Bronchial epithelial cell (primary cell): ENCODE measurements at regions not wholly inside any gene's neighbourhood (a gene's known extent, or its start where the extent isn't known, plus 50 kb on each side); places are given as distances from the start of the nearest gene placed in this dataset.
A peak's percentile ranks its signal among the peaks of the same experiment; 100 is the strongest.

ENCODE experiments used
- DNase-seq: peaks from one replicate; pipeline ENCODE4 v3.0.0-alpha.2; 2010; ENCODE audit warnings: low read depth
- FAIRE-seq: peaks from 2 replicates; lab custom pipeline; 2011; peaks lifted over from hg19 to GRCh38; lab: Jason Lieb, UNC
- H3K27me3 ChIP-seq: 2 replicates; pipeline ENCODE4 v1.5.1; 2011; ENCODE audit warnings: low read length; ENCODE audit not compliant: control insufficient read depth, insufficient read depth
- H3K36me3 ChIP-seq: 2 replicates; pipeline ENCODE4 v1.5.1; 2011; ENCODE audit warnings: low read length; ENCODE audit not compliant: control insufficient read depth, insufficient read depth
- H3K4me3 ChIP-seq: 2 replicates; pipeline ENCODE4 v1.5.1; 2011; ENCODE audit warnings: mild to moderate bottlenecking, low read depth, low read length, control low read depth
- TF ChIP-seq, protein P1 (sequence below): IDR thresholded peaks from 2 replicates; pipeline ENCODE4 v1.5.1; 2011; ENCODE audit warnings: mild to moderate bottlenecking, moderate library complexity, low read length, control low read depth, inconsistent platforms; ENCODE audit not compliant: insufficient read depth, severe bottlenecking

DNA sequence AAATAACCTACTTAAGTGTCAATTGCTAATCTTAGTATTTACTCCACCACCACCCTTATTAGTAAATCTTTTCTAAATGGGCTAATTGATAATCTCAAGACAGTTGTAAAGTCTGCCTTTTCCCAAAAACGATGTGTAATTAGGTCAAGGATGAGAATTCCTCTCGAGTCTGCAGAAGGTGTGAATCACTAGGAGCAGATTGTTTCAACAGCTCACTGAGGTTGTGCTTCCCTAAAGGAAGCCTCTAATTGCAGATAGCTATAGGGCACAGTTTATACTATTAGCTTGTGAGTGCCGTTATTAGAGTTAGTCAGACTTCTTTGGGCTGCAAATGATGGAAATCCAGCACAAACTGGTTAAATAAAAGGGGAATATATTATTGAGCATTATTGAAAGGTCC, 84.9 kb downstream of the C11orf91 start:
- no peak for FAIRE-seq
- no peak overlapping the region for H3K4me3 ChIP-seq
- no peaks in the 10 kb centered on the region for H3K27me3 ChIP-seq
- TF ChIP-seq, protein P1, sequence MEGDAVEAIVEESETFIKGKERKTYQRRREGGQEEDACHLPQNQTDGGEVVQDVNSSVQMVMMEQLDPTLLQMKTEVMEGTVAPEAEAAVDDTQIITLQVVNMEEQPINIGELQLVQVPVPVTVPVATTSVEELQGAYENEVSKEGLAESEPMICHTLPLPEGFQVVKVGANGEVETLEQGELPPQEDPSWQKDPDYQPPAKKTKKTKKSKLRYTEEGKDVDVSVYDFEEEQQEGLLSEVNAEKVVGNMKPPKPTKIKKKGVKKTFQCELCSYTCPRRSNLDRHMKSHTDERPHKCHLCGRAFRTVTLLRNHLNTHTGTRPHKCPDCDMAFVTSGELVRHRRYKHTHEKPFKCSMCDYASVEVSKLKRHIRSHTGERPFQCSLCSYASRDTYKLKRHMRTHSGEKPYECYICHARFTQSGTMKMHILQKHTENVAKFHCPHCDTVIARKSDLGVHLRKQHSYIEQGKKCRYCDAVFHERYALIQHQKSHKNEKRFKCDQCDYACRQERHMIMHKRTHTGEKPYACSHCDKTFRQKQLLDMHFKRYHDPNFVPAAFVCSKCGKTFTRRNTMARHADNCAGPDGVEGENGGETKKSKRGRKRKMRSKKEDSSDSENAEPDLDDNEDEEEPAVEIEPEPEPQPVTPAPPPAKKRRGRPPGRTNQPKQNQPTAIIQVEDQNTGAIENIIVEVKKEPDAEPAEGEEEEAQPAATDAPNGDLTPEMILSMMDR = no peak
- H3K36me3 ChIP-seq = no peaks in the 10 kb centered on the region
- peak; percentile 79 for DNase-seq

DNA sequence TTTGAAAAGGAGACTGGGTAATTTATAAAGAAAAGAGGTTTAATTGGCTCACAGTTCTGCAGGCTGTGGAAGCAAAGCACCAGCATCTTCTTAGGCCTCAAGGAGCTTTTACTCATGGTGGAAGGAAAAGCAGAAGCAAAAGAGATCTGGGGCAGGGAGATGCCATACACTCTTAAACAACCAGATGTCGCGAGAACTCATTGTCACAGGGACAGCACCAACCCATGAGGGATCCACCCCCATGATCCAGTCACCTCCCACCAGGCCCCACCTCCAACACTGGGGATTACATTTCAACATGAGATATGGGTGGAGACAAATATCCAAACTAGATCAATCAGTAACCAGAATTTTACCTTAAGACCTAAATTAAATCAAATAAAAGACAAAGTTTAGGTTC, 87.2 kb downstream of the C11orf91 start:
- H3K4me3 ChIP-seq = no peak overlapping the region
- TF ChIP-seq, protein P1 = no peak
- DNase-seq (no peak), FAIRE-seq (no peak)
- H3K36me3 ChIP-seq = no peaks in the 10 kb centered on the region
- no peaks in the 10 kb centered on the region for H3K27me3 ChIP-seq

DNA sequence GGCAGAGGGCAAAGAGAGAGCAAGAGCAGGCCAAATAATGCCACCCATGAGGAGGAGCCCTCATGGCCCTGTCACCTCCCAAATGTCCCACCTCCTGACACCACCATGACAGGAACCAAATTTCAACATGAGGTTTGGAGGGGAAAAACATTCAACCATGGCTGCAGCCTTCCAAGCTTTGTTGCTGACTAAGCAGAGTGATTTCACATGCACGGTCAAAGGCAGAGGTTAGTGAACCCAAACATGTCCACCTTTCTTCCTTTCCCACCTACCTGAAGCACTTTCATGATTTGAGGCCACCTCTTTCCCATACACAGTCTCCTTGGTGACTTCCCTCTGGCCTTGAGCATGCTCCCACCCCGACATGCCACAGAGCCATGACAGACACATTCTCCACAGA, 89.7 kb downstream of the C11orf91 start:
- TF ChIP-seq, protein P1 = no peak
- Histone ChIP-seq H3K36me3 (no peaks in the 10 kb centered on the region), H3K4me3 (no peak overlapping the region), H3K27me3 (no peaks in the 10 kb centered on the region)
- FAIRE-seq (no peak), DNase-seq (no peak)

DNA sequence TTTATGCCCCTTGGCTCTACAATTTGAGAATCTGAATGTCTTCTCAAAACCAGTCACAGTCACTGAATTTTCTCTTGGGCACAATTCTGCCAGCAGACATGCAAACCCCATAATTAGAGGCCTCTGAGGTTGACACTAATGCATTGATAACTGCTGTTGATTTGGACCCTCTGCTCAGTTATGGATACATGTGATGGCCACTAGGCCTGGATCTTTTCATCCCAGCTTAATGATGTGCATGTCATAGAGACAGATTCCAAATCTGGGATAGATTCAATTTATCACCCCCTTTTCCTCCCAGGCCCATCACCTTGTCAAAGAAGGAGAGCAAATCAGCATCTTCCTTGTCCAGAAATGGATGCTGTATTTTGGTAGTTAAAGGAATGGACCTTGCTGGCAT, 92.2 kb downstream of the C11orf91 start:
- Histone ChIP-seq H3K36me3 (no peaks in the 10 kb centered on the region), H3K27me3 (no peaks in the 10 kb centered on the region), H3K4me3 (no peak overlapping the region)
- TF ChIP-seq, protein P1 = no peak
- FAIRE-seq = no peak
- DNase-seq = no peak

DNA sequence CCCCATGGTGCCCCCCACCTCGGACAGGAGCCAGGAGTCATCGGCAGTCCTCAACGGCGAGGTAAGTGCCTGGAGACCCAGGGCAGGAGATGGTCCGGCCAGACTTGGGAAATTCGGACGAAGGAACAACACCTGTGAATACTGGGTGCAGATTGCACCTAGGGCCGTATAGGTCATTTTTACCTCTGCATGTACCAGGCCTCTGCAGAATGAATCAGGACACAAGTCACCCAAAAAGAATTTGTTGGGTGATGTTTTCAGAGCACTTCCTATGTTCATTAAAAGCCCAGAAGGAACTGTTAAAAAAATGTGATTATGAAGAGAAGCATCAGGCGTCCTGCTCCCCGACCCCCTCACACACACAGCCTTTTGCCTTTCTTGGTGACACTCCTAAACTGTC, 93.9 kb downstream of the C11orf91 start:
- Histone ChIP-seq H3K4me3 (no peak overlapping the region), H3K36me3 (no peaks in the 10 kb centered on the region), H3K27me3 (no peaks in the 10 kb centered on the region)
- no peak for DNase-seq
- no peak for FAIRE-seq
- TF ChIP-seq, protein P1 = no peak

DNA sequence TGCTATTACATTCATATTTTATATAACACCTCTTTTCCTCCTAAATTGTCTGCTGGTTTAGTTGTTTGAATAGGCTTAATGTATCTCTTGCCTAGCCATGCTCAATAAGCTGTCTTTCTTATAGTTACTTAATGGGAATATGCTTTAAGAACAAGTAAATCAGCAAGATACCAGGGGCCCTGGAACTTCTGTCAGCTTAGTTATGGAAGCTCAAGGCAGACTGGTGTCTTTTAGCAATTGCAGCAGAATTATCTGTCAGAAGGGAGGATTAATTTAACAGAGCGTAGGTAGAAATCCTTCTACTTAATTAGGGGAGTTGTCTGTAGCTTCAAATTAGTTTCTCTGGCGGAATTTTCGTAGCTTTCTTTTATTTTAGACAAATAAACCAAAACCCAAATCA, 94.9 kb downstream of the C11orf91 start:
- FAIRE-seq (no peak), DNase-seq (no peak)
- TF ChIP-seq, protein P1 = no peak

More for the DNA sequence above, 94.9 kb downstream of the C11orf91 start:
- no peaks in the 10 kb centered on the region for H3K36me3 ChIP-seq
- H3K4me3 ChIP-seq = no peak overlapping the region
- no peaks in the 10 kb centered on the region for H3K27me3 ChIP-seq
